KMS-11 (cell line): ENCODE measurements at regions not wholly inside any gene's neighbourhood (a gene's known extent, or its start where the extent isn't known, plus 50 kb on each side); places are given as distances from the start of the nearest gene placed in this dataset.

Experiments used
- H2AFZ ChIP-seq: fragments of 200-600 bp; sonication (generic); 2 replicates; pipeline ENCODE4 v1.6.1; 2016; ENCODE audit warnings: antibody characterized with exemption, mixed run types, low read depth
- H3K27ac ChIP-seq: fragments of 200-600 bp; sonication (generic); 2 replicates; pipeline ENCODE4 v1.6.1; 2016; ENCODE audit warnings: mild to moderate bottlenecking, mixed run types
- H3K27me3 ChIP-seq: fragments of 200-600 bp; sonication (generic); 2 replicates; pipeline ENCODE4 v1.6.1; 2017; ENCODE audit warnings: mild to moderate bottlenecking, low read depth, mixed run types, moderate library complexity; ENCODE audit not compliant: insufficient read depth
- H3K36me3 ChIP-seq: fragments of 200-600 bp; sonication (generic); 2 replicates; pipeline ENCODE4 v1.6.1; 2017; ENCODE audit warnings: mild to moderate bottlenecking, mixed run types; ENCODE audit not compliant: insufficient read depth
- H3K4me1 ChIP-seq: fragments of 200-600 bp; sonication (generic); 2 replicates; pipeline ENCODE4 v1.6.1; 2016; ENCODE audit warnings: mild to moderate bottlenecking, low read depth, mixed run types; ENCODE audit not compliant: poor library complexity, severe bottlenecking
- H3K4me2 ChIP-seq: fragments of 200-600 bp; sonication (generic); 2 replicates; pipeline ENCODE4 v1.7.0; 2016; ENCODE audit warnings: mild to moderate bottlenecking, mixed run types
- H3K4me3 ChIP-seq: fragments of 200-600 bp; sonication (generic); IDR thresholded peaks from 2 replicates; pipeline ENCODE4 v1.6.1; 2017; ENCODE audit warnings: low read depth, low read length, mixed read lengths; ENCODE audit not compliant: insufficient read depth
- H3K79me2 ChIP-seq: fragments of 200-600 bp; sonication (generic); 2 replicates; pipeline ENCODE4 v1.6.1; 2016; ENCODE audit warnings: low read depth, mixed run types; ENCODE audit not compliant: insufficient read depth
- H3K9ac ChIP-seq: fragments of 200-600 bp; sonication (generic); 2 replicates; pipeline ENCODE4 v1.6.1; 2016; ENCODE audit warnings: mild to moderate bottlenecking, mixed run types
- H4K20me1 ChIP-seq: fragments of 200-600 bp; sonication (generic); 2 replicates; pipeline ENCODE4 v1.6.1; 2016; ENCODE audit warnings: mild to moderate bottlenecking, mixed run types; ENCODE audit not compliant: insufficient read depth
- TF ChIP-seq, protein P1 (sequence below): fragments of 200-600 bp; sonication (generic); conservative IDR thresholded peaks from 2 replicates; pipeline ENCODE4 v1.6.1; 2017; ENCODE audit warnings: low read depth, mild to moderate bottlenecking, antibody characterized with exemption, low read length, moderate library complexity, mixed read lengths

DNA sequence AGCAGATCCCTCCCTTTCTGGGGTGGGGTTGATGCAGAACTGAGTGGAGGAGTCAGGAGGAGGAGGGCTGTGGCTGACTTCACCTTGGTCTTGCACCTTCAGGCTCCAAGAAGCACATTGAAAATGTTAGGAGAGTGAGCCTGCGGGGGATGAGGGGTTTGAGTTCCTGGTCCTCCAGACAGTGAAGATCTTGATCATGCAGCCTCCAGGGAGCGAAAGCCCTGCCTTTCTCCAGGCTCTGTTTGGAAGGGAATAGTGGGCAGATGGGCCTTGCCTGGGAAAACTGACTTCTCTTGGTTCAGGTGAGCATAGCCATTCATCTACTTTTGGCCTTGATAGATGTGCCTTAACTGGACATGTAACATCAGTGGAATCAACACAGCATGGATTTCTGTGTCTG, 267.6 kb upstream of the B3GAT1 start:
- Histone ChIP-seq H3K27me3 (no peaks in the 10 kb centered on the region), H4K20me1 (no peaks in the 10 kb centered on the region), H3K9ac (no peak overlapping the region), H3K4me3 (no peak overlapping the region), H2AFZ (no peak overlapping the region), H3K79me2 (no peaks in the 10 kb centered on the region), H3K36me3 (no peaks in the 10 kb centered on the region), H3K27ac (no peak overlapping the region), H3K4me2 (no peak overlapping the region), H3K4me1 (no peaks in the 10 kb centered on the region)
- TF ChIP-seq, protein P1, sequence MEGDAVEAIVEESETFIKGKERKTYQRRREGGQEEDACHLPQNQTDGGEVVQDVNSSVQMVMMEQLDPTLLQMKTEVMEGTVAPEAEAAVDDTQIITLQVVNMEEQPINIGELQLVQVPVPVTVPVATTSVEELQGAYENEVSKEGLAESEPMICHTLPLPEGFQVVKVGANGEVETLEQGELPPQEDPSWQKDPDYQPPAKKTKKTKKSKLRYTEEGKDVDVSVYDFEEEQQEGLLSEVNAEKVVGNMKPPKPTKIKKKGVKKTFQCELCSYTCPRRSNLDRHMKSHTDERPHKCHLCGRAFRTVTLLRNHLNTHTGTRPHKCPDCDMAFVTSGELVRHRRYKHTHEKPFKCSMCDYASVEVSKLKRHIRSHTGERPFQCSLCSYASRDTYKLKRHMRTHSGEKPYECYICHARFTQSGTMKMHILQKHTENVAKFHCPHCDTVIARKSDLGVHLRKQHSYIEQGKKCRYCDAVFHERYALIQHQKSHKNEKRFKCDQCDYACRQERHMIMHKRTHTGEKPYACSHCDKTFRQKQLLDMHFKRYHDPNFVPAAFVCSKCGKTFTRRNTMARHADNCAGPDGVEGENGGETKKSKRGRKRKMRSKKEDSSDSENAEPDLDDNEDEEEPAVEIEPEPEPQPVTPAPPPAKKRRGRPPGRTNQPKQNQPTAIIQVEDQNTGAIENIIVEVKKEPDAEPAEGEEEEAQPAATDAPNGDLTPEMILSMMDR, result no peak

DNA sequence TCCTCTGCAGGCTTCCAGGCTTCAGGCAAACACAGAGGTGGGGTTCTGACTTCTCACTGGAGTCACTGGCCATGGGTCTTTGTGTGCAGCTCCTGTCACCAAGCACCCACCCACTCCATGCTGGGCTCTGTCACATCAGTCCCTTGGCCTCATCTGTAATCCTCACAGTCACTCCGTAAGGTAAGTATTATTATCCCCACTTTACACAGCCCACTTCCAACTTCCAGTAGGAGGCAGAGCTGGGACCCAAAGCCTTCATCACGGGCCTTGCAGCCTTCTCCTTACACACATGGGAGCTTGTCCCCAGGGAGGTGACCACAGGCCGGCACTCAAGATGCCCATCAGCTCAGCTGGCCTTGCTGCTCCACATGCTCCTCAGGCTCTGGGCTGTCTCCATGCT, 266.7 kb upstream of the B3GAT1 start:
- H3K36me3 ChIP-seq, result no peaks in the 10 kb centered on the region
- TF ChIP-seq, protein P1, result no peak
- no peak overlapping the region for H3K27ac ChIP-seq
- H4K20me1 ChIP-seq, result no peaks in the 10 kb centered on the region
- H3K27me3 ChIP-seq, result no peaks in the 10 kb centered on the region
- no peaks in the 10 kb centered on the region for H3K4me1 ChIP-seq
- no peak overlapping the region for H3K9ac ChIP-seq
- no peak overlapping the region for H3K4me3 ChIP-seq
- no peak overlapping the region for H3K4me2 ChIP-seq
- no peak overlapping the region for H2AFZ ChIP-seq
- H3K79me2 ChIP-seq, result no peaks in the 10 kb centered on the region

DNA sequence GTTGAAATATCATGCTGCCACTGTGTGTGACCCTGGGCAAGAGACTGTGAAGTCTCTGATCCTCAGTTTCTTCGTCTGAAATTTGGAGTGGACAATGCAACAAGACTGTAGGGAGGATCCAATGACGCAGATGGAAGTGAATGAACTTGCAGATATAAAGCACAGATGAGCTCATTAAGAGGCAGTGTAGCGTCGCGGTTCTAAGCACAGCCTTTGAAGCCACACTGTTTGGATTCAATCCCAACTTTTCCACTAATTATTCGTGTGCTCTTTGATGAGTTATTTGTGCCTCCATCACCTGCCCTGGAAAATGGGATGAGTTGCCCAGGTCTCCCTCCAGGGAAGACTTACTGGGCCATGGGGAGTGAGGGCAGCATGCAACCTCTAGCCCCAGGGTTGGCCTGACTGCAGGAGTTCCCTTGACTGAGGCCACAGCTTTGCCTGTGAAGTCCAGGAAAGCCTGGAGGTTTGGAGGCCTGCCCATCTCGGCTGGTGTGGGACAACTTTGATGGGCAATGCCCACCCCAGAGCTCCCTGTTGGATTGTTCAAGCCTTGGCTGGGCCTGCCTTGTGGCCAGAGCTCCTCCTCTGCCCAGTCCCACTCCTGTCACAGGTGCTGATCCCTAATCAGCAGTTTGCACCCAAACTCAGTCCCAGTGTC, 266.0 kb upstream of the B3GAT1 start:
- H3K27ac ChIP-seq, result no peak overlapping the region
- no peaks in the 10 kb centered on the region for H3K4me1 ChIP-seq
- no peaks in the 10 kb centered on the region for H3K36me3 ChIP-seq
- no peak overlapping the region for H2AFZ ChIP-seq
- TF ChIP-seq, protein P1, result no peak
- H3K79me2 ChIP-seq, result no peaks in the 10 kb centered on the region
- no peaks in the 10 kb centered on the region for H3K27me3 ChIP-seq
- H4K20me1 ChIP-seq, result no peaks in the 10 kb centered on the region
- H3K9ac ChIP-seq, result no peak overlapping the region
- H3K4me2 ChIP-seq, result no peak overlapping the region
- no peak overlapping the region for H3K4me3 ChIP-seq

DNA sequence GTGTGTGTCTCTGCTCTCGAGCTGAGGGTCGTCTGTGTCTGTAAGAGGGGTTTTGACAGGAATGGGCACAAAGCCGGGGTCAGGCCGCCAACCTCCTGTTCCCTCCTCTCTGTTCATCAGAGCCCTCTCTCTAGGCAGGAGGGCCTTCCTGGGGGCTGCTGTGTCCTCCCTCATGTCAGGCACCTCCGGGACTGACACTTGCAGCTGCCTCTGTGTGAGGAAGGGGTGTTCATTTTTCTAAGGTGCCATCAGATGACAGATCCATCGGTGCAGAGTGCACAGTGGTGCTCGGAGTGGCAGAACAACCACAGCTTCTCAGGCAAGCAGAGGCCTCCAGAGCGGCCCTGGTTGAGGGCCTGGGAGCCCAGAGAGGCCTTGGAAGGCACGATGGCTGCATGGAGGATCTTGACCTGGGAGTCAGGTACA, 265.4 kb upstream of the B3GAT1 start:
- Histone ChIP-seq H3K9ac (no peak overlapping the region), H3K4me2 (no peak overlapping the region), H3K27ac (no peak overlapping the region), H2AFZ (no peak overlapping the region), H3K36me3 (no peaks in the 10 kb centered on the region), H3K4me3 (no peak overlapping the region), H3K79me2 (no peaks in the 10 kb centered on the region), H3K4me1 (no peaks in the 10 kb centered on the region), H4K20me1 (no peaks in the 10 kb centered on the region), H3K27me3 (no peaks in the 10 kb centered on the region)
- TF ChIP-seq, protein P1, result no peak
